ENCODE measurements at regions not wholly inside any gene's neighbourhood (a gene's known extent, or its start where the extent isn't known, plus 50 kb on each side); places are given as distances from the start of the nearest gene placed in this dataset.

GRCh38 chr20:4068708-4069107 lies 53.4 kb upstream of the RNF24 start:
- TF ChIP-seq CTCF (IDR thresholded peaks at IDR 0.05) (no peak), POLR2A (IDR thresholded peaks at IDR 0.05) (no peak), POLR2AphosphoS5 (IDR thresholded peaks at IDR 0.05) (no peak)

All from upper lobe of left lung (tissue), 4 donors.